LoVo (cell line): ENCODE measurements at regions not wholly inside any gene's neighbourhood (a gene's known extent, or its start where the extent isn't known, plus 50 kb on each side); places are given as distances from the start of the nearest gene placed in this dataset.

Source experiments
- DNase-seq: peaks from one replicate; pipeline ENCODE4 v3.0.0-alpha.2; 2016; ENCODE audit warnings: low spot score

DNA sequence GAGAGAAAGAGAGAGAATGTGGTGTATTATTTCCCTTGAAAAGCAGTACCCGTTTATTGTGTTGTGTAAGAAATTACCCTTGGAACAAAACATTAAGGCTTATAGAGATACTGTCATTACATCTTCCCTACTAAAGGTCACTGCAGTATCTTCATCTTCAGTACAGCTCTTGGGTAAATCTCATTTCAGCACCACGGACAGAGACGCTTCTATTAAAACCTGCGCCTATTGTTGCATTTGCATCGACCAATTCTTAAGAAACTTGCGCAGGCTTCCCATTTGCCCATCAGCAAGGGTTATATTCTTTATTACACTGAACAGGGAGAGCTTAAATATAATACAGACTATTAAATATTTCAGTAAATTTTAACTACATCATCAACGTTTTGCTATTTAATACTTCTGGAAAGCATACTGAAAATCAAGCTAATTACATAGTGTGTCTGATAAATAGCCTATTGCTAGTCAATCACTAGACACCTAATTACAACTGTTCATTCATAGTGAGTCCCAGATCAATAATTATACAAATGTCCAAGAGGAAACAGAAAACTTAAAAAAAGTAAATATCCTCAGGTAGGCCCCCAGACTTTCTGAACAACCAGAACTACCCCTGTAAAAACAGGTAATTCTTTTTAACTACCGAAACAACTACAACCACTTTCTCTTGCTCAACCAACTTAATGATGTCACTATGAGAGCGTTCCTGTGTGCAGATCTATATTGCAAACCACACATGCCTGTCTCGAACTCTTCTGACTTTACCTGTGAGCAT, 350.6 kb downstream of the LIG4 start:
- DNase-seq: peak; percentile 44

DNA sequence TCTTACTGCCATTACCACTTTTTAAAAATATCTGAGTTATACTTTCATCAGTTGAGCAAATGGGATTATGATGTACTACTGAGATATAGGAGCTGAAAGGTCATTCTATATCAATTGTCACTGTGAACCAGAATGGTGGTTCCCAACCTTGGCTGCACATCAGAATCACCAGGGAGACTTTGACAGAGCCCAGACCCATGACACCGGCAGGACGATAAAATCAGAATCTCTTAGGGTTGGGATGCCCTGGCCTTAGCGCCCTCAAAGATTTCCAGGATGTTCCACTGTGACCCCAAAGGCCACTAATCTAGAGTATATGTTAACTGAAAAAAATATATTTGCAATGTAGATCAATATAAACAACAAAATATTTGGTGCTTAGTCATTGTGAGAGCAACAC, 355.1 kb downstream of the LIG4 start:
- no peak for DNase-seq

DNA sequence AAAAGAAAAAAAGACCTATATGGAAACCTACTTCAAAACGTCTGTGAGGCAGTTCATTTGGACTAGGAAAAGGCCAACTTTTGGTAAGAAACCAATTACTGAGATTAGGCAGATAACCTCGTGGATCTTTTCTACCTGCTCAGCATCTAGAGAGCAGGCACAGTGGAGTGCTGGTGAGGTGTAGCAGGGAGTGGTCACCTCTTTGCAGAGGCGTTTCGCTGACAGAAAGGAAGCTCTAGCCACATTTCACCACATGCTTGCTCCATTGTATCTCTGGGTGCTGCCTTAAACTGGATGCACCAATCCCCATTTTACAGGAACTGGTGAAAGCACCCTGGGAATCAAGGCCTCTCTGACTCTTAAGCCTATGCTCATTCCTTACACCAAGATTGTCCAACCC, 360.5 kb downstream of the LIG4 start:
- DNase-seq: no peak

DNA sequence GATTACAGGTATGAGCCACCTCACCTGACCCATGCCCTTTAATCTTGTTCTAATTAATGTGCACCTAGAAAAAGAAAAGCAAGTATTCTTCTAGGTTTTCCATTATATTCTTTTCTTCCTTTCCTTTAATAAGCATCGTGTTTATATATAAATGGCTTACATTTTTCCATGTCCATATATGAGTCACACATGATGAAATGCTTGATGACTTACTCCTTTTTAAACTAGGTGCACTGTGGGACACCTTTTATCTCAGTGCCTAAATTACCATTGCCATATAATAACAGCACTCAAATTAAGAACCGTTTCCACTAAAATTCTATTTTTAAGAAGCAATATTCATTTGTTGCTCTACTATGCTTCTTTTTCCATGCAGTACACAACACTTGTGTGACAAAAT, 363.3 kb downstream of the LIG4 start:
- no peak for DNase-seq

DNA sequence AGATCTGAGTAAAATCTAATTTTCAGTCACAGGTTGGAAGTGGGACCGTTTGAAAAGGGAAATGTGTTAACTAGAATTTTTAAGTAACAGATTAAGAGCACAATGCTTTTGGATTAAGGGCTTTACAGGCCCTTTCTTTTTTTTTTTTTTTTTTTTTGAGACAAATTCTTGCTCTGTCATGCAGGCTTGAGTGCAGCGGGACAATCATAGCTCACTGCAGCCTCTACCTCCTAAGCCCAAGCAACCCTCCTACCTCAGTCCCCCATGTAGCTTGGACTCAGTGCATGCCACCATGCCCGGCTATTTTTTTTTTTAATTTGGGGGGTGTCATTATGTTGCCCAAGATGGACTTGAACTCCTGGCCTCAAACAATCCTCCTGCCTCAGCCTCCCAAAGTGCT, 363.7 kb downstream of the LIG4 start:
- no peak for DNase-seq

DNA sequence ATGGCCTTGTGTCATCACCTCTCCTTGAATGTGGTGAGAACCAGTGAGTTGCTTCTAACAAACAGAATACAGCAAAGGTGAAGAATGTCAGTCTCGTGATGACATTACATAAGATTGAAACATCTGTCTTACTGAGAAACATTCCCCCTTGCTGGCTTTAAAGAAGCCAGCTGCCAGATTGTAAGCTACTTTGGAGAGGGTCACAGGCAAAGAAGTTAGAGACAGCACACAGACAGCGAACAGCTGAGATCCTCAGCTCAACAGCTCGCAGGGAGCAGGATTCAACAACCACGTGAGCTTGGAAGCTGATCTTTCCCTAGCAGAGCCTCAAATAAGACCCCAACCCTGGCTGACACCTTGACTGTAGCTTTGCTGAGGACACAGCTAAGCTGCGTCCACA, 367.9 kb downstream of the LIG4 start:
- no peak for DNase-seq

DNA sequence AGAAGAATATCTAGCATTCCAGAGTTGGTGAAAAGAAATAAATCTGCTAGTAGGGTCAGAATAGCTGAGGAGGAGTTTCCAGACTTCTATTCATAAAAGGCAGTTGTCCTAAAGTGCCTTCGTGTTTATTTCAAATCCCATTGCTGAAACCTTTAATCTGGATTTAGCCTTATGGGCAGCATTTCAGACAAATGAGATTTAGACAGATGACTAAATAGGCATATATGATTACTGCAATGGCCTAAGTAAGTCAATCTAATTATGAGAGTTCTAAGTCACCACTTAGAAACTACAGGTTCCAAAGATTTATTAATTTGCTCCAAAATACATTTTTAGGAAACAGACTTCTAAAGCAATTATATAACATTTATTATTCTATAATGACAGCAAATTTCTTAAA, 368.7 kb downstream of the LIG4 start:
- no peak for DNase-seq

DNA sequence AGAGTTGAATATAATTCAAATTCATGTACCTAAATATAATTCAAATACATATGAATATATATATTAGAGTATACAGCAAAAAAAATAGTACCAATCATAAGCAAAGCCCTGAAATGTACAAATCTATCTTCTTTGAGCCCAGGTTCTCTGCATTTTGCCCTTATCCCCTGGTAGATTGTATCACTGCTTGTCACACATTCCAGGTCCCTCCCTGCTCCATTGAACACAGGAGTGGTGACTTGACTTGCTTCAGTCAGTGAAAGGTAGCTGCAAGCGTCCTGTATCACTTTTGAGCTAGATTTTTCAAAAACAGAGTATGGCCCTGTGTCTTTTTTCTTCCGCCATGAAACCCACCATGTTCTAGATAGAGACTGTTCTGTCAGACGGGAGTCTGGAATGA, 369.4 kb downstream of the LIG4 start:
- no peak for DNase-seq

DNA sequence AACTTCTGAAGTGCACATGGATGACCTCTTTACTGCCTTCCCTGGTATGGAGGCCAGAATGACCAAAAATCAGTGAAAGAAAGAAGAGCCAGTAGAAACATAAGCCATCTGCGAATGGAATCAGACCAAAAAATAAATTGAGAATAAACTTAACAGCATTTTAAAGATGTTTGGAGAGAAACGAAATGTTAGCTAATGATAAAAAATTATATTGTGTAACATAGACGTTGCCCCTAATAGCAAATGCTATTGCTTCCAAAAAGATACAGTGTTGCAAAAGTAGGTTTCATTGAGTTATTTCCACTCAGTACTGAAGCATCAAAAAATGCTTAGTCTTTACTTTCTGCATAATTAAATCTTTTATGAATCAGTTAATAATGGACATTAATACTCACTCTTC, 371.7 kb downstream of the LIG4 start:
- no peak for DNase-seq

DNA sequence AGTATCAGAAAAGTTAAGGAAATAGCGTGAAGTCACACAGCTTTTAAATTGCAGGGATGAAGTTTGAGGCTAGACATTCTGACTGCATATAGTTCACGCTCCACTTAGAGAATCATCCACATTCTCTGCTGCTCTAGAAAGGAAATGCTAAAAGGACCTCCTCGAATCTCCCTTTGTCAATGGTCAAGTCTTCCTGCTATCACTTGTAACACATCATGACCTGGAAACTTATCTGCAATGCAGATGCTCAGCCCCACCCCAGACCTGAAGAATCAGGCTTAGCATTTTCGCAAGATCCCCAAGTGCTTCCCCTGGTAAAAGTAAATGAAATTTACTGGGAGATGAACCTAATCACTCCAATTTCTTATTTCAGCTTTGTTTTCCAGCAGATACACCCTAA, 372.1 kb downstream of the LIG4 start:
- DNase-seq: no peak

DNA sequence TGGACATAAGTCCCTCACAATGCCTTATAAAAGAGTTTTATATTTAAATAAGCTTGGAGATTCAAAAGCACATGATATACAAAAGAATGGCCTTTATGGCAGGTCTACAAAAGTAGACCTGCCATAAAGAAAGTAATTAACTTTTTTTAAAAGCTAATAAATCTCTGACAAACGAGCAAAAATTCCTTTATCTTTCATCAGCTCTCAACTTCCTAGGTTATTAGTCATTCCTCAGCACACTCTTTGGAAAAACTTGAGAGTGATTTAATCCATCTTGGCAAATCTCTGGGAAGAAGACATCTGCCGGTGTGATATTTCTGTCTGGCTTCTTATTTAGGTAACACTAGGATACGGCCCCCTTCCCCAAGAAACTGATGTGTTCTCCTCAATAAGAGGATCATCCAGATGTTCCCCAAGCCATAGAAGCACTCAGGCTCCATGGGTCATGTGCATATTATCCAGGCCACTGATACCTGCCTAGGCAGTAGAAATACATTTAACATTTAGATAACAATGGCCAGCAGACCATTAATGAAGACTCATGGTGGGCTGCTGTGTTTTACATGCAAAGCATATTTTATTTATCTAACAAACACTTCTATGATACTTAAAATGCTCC, 372.7 kb downstream of the LIG4 start:
- DNase-seq: peak; percentile 69

DNA sequence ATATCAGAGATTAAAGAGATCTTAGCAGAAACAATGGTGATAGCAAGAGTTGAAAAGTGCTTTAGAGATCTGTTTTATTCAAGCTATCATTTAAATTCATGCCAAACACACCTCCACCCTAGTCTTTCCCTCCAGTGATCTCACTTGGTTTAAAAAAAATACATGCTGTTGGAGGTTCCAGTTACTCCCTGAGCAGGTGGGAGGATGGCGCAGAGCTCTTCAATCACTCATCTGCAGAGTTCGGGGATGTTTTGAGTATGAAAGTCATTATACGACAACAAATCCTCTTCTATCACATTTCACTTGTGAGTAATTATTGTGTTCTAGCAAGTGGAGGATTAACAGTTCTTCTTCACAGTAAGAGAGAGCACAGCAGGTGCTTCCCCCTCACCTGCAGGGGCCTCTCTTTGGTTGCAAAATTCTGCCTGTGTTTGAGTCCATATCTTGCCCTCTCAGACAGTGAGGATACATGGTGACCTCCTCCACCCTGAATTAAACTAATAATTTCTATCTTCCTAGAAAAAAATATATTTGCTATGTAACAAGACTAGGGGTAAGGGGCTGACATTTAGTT, 376.7 kb downstream of the LIG4 start:
- no peak for DNase-seq

DNA sequence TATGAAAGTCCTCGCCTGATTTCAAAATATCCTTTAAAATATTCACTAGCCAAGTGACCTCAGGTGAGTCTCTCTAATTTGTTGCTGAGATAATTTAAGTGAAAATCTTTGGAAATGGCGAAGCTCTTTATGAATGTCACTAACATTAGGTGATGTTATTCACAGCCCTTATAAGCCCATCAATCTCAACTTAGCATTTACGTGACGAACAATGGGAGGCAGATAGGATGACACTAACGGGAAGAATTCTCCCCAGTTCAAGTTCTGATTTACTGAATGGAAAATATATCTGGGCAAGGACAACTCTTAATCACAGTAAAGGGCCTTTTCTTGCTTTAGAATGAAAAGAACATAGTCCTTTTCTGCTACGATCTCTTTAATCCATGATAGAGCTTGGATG, 378.7 kb downstream of the LIG4 start:
- DNase-seq: no peak

DNA sequence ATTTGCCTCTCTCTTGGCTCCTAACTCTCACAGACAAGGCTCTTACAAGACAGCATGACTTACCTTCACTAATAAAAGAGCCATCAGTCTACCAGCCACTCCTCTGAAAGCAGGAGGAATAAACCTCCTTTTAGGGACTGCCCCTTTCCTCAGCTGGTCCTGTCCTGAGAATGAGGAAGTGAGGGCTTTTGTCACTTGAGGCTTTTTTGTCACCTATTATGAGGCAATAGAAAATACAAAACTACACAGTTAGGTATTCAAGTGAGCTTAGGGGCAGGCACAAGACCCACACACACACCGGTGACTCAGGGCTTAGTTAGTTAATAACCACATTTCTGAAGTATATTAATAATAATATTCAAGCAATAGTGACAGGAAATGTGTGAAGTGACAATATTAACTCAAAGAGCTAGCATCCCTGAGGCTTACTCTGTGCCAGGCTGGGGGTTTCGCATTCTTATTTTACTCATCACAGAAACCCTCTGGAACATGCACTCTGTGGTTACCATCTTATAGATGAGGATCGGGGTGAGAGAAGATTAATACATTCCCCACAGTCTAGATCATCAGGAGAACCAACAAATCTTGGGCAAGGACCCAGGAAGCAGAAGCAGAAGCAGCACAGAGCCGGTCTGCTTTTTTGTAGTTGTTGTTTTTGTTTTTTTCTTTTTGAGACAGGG, 379.9 kb downstream of the LIG4 start:
- peak; percentile 34 for DNase-seq

DNA sequence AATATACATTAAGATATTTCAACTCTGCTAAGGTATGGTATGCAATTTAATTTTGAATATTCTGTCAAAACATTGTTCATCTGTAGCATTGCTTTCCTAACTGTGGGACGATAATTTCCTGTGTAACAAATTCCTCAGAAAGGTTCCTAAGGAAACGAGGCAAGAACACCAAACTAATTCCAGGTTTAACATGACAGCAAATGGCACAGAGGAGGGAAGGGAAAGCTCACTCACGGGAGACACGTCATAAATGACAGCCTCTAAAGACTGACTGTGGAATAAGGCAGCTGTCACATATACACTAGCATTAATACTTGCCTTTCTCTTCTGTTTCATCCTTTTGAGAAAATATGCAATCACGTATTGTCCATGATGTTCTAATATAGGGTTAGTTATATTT, 380.6 kb downstream of the LIG4 start:
- no peak for DNase-seq

DNA sequence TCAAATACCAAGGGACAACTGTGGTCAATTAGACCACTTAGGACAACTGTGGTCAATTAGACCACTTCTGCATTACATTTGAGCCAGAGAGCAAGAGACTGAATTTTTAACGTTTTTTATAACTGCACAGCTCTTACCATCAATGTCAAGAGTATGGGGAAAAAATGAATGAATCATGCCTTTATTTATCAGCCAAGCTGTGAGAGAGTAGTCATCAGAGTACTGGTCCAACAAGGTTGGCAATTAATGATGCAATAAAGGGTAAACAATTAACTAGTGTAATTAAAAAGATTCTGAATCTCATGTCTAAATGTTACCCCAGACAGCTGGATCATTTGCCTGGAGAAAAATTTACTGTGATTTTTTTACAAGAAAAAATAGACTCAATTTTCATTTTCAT, 381.1 kb downstream of the LIG4 start:
- DNase-seq: peak; percentile 3

DNA sequence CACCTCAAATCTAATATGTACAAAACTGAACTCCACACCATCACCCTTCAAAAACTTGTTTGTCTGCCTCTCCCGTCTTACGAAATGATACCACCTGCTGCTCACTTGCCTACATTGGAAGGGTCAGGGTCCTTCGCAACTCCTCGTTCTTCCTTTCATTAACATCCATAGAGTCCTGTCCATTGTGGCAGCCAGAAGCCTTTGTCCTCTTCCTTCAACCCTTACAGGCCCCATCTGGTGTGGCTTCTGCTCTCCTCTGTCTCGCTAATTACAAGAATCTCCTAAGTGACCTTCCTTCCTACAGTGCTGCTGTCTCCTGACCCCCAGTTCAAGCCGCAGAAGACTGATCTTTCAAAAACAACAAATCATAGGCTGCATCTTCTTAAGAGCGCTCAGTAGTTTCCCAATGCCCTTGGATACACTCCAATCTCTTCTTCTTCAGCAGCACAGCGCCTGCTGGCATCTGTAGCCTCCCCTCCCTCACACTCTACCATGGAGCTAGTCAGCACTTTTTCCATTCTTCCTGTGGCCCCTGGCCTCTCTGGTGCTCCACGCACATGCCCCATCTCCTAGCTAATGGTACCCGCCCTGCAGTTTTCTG, 382.7 kb downstream of the LIG4 start:
- DNase-seq: no peak

DNA sequence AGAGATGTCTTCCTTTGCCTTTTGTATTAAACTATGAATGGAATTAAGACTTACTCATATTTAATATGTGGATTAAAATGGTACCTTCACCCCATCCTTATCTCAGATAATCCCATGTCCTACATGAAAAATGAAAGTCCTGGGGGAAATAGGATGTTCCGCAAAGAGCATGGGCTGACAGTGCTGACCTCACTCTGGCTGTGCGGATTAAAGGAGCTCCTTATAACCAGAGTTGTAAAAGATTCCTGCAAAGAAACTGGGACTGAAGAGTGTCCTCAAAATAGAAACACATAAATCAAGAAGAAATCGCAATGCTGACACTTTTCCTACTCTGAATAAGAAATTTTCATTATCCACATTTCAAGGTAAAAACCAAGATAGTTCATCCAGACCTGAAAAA, 384.5 kb downstream of the LIG4 start:
- DNase-seq: no peak

DNA sequence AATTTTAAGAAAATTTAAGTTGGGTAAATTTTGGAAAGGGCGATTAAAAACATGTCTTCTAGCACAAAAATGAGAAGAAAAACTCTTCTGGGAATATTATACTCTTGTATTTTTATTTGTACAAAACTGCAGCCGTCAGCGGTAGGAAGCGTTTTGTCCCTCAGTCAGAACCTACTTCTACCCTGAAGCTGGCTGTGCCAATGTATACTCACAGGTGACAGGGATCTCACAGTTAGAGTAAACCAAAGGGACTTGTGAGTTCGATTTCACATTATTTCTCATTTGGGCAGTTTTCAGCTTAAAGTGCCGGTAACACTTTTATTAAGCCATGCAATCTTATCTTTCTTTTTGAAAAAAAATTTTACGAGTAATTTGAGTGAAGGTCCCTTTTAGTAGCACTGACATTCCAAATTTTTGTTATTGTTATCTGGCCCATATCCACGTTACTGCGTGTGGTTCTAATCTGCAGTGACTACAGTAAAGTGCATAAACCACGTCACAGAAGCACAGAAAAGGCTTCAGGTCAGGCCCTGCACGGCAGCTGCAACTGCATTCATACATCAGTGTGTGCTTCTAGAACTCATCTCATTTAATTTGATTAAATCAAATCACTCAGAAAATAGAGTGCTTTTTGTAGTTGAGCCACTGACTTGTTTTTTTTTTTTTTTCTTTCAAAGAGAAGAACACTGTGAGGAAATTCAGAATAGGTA, 387.3 kb downstream of the LIG4 start:
- no peak for DNase-seq

DNA sequence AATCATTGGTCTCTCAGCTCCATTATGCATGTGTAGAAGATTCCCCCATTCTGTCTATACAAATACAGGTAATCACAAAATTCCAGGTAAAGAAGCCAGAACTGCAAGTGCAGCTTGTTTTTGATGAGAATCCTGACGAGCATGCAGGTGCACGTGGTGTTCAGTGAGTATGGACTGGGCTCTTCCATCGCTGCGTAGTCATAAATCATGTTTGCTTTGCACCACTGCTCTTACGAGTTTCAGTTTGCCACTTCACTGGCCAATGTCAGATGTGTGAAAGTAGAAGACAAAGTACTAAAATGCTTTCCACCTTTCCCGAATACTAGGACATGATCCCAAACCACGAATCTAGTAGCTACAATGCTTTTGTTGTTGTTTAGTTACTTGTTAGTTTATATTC, 390.7 kb downstream of the LIG4 start:
- no peak for DNase-seq

DNA sequence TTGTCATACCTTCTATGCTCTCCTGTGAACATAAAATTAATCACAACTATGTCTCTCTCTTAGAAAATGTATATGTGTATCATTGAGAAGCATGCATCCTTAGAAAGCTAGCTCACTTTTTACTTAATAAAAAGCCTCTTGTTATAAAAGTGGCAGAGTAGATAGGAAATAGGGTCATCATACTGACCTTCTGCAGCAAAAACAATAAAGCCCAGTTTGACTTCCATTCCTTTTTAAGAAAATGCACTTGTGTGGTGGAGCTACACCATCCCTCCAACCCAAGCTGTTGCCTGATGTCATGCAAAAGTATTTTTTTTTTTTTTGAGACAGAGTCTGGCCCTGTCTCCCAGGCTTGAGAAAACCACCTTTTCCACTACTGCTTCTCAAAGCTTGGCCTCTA, 393.3 kb downstream of the LIG4 start:
- DNase-seq: no peak

DNA sequence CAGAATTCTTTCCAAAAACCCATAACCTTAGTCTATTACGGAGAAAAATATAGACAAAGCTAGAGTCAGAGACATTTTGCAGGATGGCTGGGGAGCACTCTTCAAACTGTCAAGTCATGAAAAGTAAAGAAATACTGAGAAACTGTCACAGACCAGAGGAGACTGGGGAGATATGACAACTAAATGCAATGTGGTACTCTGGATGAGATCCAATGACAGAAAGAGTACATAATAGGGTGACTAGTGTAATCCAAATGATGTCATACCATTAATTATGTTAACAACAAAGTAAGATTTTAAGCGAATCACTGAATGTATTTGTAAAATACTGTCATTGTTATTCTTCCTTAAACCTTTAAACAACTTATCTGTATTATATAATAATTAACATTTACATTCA, 393.8 kb downstream of the LIG4 start:
- no peak for DNase-seq
